ENCODE measurements at regions not wholly inside any gene's neighbourhood (a gene's known extent, or its start where the extent isn't known, plus 50 kb on each side); places are given as distances from the start of the nearest gene placed in this dataset.

DNA sequence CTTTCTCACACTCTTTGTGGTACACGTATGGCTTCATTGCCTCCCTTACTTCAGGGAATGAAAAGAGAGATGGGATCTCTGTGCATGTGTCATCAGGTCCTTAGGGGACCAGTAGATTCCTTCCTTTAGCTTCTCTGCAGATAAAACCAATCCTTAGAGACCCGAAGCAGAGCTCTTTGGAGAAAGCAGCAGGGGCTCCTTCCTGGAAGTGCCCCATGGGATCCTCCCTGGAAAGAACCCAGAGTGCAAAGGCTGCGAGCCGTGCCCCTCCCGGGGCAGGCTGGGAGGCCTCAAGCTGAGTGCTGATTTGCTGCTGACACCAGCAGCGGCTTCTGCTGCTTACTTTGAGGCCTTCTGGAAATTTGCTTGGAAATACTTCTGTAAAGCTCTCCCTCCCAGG is 328.6 kb upstream of the RGMA start:
- TF ChIP-seq CTCF (IDR thresholded peaks at IDR 0.05; ENCODE audit: insufficient read depth, low read length) (no peak), POLR2AphosphoS5 (IDR thresholded peaks at IDR 0.05; ENCODE audit: low read depth) (no peak), SPI1 (IDR thresholded peaks at IDR 0.05; ENCODE audit: borderline replicate concordance, low read depth) (no peak), GABPA (IDR thresholded peaks at IDR 0.05; ENCODE audit: low read depth) (no peak)
- TF ChIP-seq, protein P1, sequence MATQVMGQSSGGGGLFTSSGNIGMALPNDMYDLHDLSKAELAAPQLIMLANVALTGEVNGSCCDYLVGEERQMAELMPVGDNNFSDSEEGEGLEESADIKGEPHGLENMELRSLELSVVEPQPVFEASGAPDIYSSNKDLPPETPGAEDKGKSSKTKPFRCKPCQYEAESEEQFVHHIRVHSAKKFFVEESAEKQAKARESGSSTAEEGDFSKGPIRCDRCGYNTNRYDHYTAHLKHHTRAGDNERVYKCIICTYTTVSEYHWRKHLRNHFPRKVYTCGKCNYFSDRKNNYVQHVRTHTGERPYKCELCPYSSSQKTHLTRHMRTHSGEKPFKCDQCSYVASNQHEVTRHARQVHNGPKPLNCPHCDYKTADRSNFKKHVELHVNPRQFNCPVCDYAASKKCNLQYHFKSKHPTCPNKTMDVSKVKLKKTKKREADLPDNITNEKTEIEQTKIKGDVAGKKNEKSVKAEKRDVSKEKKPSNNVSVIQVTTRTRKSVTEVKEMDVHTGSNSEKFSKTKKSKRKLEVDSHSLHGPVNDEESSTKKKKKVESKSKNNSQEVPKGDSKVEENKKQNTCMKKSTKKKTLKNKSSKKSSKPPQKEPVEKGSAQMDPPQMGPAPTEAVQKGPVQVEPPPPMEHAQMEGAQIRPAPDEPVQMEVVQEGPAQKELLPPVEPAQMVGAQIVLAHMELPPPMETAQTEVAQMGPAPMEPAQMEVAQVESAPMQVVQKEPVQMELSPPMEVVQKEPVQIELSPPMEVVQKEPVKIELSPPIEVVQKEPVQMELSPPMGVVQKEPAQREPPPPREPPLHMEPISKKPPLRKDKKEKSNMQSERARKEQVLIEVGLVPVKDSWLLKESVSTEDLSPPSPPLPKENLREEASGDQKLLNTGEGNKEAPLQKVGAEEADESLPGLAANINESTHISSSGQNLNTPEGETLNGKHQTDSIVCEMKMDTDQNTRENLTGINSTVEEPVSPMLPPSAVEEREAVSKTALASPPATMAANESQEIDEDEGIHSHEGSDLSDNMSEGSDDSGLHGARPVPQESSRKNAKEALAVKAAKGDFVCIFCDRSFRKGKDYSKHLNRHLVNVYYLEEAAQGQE (IDR thresholded peaks at IDR 0.05; ENCODE audit: insufficient replicate concordance, low read depth), result no peak

All from HL-60 (cell line).